Activated CD4-positive, alpha-beta T cell treated with anti-CD3 and anti-CD28 coated beads, Interleukin-2, amount 50 U/mL, for 24 hours (primary cell): ENCODE measurements at regions not wholly inside any gene's neighbourhood (a gene's known extent, or its start where the extent isn't known, plus 50 kb on each side); places are given as distances from the start of the nearest gene placed in this dataset.

Source experiments
- DNase-seq, 2 donors: peaks; one replicate each; pipeline ENCODE4 v3.0.0-alpha.2; 2020; ENCODE audit warnings: low read depth in 1 of 2, low spot score in 1 of 2

GRCh38 chr9:99392986-99393385 is 170.9 kb downstream of the SEC61B start:
- no peak for DNase-seq

GRCh38 chr9:99393993-99394392 is 171.9 kb downstream of the SEC61B start:
- DNase-seq = no peak

GRCh38 chr9:99398241-99398640 is 176.2 kb downstream of the SEC61B start:
- no peak for DNase-seq

GRCh38 chr9:99399474-99399873 is 177.4 kb downstream of the SEC61B start:
- DNase-seq = no peak

GRCh38 chr9:99400184-99400731 is 178.2 kb downstream of the SEC61B start:
- no peak for DNase-seq

GRCh38 chr9:99401680-99402504 is 179.8 kb downstream of the SEC61B start:
- DNase-seq = no peak

GRCh38 chr9:99403371-99403770 is 181.3 kb downstream of the SEC61B start:
- DNase-seq = no peak

GRCh38 chr9:99405359-99405758 is 183.3 kb downstream of the SEC61B start:
- DNase-seq = no peak

GRCh38 chr9:99406939-99407338 is 184.9 kb downstream of the SEC61B start:
- no peak for DNase-seq

GRCh38 chr9:99411068-99411467 is 189.0 kb downstream of the SEC61B start:
- no peak for DNase-seq

- DNase-seq = no peak
Observed at GRCh38 chr9:99411479-99412115, 189.5 kb downstream of the SEC61B start.

- DNase-seq = no peak
Observed at GRCh38 chr9:99412606-99413005, 190.5 kb downstream of the SEC61B start.

GRCh38 chr9:99414321-99414720 is 192.2 kb downstream of the SEC61B start:
- DNase-seq = no peak

- DNase-seq = no peak
Observed at GRCh38 chr9:99415606-99416005, 193.5 kb downstream of the SEC61B start.

GRCh38 chr9:99416007-99416406 is 193.9 kb downstream of the SEC61B start:
- DNase-seq = no peak

GRCh38 chr9:99419070-99419469 is 197.0 kb downstream of the SEC61B start:
- DNase-seq = no peak

- DNase-seq = no peak
Observed at GRCh38 chr9:99421369-99421768, 199.3 kb downstream of the SEC61B start.

GRCh38 chr9:99425124-99425523 is 203.0 kb downstream of the SEC61B start:
- no peak for DNase-seq

GRCh38 chr9:99425923-99426842 is 204.1 kb downstream of the SEC61B start:
- DNase-seq = no peak

- no peak for DNase-seq
Observed at GRCh38 chr9:99427260-99427659, 205.2 kb downstream of the SEC61B start.

GRCh38 chr9:99430301-99430700 is 208.2 kb downstream of the SEC61B start:
- DNase-seq = no peak
